ENCODE measurements at regions not wholly inside any gene's neighbourhood (a gene's known extent, or its start where the extent isn't known, plus 50 kb on each side); places are given as distances from the start of the nearest gene placed in this dataset.
"Not testable (repeated sequence)": the region's sequence is repeated elsewhere in the genome, so short reads cannot be mapped to it uniquely, and the experiment has no call there.

DNA sequence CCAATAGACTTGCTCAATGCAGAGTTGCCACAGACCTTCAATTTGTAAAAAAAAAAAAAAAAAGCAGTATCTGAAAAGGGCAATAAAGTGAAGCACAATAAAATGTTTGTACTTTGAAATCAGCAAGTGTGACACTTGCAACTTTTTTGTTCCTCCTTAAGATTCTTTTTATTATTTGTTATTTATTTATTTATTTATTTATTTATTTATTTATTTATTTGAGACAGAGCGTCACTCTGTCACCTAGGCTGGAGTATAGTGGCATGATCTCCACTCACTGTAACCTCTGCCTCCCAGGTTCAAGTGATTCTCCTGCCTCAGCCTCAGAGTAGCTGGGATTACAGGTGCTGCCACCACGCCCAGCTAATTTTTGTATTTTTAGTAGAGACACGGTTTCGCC, 416.5 kb upstream of the RORB start:
- TF ChIP-seq, protein P1, sequence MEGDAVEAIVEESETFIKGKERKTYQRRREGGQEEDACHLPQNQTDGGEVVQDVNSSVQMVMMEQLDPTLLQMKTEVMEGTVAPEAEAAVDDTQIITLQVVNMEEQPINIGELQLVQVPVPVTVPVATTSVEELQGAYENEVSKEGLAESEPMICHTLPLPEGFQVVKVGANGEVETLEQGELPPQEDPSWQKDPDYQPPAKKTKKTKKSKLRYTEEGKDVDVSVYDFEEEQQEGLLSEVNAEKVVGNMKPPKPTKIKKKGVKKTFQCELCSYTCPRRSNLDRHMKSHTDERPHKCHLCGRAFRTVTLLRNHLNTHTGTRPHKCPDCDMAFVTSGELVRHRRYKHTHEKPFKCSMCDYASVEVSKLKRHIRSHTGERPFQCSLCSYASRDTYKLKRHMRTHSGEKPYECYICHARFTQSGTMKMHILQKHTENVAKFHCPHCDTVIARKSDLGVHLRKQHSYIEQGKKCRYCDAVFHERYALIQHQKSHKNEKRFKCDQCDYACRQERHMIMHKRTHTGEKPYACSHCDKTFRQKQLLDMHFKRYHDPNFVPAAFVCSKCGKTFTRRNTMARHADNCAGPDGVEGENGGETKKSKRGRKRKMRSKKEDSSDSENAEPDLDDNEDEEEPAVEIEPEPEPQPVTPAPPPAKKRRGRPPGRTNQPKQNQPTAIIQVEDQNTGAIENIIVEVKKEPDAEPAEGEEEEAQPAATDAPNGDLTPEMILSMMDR (IDR thresholded peaks at IDR 0.05; ENCODE audit: borderline replicate concordance, extremely low read depth, low read length, poor library complexity, severe bottlenecking), result not testable (repeated sequence)
- TF ChIP-seq EZH2 (IDR thresholded peaks at IDR 0.05; ENCODE audit: borderline replicate concordance, low read depth, low read length, severe bottlenecking), result not testable (repeated sequence)
